HG03039 (cell line): ENCODE measurements at regions not wholly inside any gene's neighbourhood (a gene's known extent, or its start where the extent isn't known, plus 50 kb on each side); places are given as distances from the start of the nearest gene placed in this dataset.

Source experiments
- ATAC-seq: cut with Tn5 transposase; IDR thresholded peaks from one replicate; pipeline ENCODE4 v1.9.1; 2021; ENCODE audit warnings: mild to moderate bottlenecking, moderate library complexity; ENCODE audit not compliant: unreplicated experiment

DNA sequence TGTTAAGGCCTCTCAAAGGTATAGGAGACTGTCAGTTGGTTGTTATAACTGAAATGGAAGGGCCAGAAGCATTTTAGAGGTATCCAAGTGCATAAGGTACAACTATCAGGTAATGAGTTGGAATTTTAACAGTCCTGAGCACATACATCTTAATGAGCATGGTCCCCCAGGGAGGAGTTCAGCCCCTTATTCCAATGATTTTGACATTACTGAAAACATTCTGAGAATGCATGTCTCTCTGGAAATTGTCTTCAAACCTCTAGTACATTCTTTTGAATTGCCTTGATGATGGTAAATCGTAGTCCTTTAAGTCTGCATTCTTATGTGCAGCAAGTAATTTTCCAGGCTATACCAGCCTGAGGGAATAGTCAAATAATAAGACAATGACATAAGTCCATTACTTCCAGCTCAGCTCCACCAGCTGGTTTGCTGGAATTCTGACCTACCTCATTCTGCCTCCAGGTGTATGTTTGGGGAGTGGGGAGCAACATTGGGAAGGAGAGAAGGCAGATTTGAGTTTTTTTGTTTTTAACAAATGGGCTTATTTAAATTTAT is 239.2 kb downstream of the MSRB3 start:
- no peak for ATAC-seq

DNA sequence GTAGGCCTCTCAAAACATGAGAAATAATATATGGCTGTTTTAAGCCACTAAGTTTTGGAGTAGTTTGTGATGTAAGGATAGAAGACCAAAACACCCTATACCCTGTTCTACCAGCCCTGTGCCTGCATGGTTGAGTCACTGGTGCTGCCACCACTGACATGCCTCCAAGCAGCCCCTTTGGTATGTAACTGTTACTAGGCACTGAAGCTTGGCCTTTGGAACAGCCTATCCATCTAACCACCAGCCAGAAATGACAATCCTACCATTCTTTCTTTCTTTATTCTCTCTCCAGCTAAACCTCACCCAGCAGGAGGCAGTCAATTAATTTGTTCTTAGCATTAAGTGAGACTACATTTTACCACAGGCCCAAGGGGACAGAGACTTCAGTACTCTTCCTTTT is 240.3 kb downstream of the MSRB3 start:
- ATAC-seq, result no peak

DNA sequence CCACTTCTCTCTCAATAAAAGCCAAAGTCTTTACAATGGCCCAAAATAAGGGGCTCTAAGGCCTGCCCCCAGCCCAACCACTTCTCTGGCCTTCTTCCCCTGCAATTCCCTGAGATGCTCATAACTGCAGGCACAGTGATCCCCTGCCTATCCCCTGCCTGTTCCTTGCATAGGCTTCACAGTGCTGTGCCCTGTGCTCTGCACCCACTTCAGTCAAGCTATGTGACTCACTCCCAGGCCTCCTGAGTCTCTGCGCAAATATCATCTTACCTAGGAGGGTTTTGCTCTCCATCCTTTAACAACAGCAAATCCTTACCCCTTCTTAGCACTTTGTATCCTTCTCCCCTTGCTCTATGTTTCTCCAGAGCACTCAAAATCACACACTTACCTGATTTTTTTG is 242.2 kb downstream of the MSRB3 start:
- no peak for ATAC-seq

DNA sequence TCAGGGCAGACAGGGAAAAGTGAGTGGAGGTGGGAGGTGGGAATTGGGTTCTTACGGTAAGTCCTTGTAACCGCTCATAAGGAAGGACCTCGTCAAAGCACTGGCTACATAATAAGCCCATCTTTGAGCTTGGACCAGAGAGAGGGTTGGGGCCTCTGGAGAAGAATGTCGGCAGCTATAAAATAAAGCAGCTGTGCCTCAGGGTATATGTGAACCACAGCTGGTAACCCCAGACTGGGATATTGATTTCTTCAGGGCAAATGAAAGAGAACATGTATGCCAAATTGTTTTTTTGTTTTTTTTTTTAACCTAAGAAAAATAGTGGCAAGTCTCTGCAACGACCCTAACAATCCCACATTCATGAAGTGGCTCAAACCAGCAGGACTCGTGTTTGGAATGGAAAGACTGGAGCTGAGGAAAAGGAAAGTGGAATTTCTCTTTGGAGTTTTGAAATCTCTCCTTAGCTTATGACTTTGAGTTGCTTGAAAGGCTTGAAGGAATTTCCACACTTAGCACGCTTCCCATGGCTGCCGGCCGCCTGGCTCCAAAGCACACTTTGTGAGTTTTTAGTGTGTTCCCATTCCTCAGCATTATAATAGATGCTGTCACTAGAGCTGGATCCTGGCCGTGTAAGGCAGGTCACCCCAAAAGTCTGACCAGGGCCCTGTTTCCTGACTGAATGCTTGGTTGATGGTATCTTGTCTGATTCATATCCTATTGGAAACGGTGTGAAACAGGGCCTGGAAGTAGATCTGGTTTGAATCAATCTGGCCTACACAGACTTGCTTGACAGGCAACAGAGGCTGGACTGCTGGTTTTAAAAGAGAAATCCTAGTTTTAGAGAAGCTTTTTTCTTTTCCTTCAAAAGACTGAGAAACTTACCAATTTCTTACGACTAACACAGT is 244.7 kb downstream of the MSRB3 start:
- no peak for ATAC-seq

DNA sequence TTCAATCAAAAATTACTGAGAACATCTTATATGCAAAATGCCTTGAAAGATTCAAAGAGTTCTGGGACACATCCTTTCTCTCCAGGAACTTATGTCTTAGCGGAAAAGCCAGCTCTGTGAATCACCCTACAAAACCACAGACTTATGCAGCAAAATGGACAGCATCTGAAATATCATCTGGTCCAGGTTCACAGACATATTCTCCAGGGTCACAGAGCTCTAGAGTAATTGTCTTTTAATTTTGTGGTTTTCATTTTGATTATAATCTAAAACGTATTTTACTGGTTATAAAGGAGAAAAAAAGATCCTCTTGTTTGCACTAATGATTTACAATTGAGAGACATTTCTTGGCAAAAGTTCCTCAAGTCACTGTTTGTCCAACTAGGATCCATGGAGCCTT is 246.2 kb downstream of the MSRB3 start:
- ATAC-seq, result no peak

DNA sequence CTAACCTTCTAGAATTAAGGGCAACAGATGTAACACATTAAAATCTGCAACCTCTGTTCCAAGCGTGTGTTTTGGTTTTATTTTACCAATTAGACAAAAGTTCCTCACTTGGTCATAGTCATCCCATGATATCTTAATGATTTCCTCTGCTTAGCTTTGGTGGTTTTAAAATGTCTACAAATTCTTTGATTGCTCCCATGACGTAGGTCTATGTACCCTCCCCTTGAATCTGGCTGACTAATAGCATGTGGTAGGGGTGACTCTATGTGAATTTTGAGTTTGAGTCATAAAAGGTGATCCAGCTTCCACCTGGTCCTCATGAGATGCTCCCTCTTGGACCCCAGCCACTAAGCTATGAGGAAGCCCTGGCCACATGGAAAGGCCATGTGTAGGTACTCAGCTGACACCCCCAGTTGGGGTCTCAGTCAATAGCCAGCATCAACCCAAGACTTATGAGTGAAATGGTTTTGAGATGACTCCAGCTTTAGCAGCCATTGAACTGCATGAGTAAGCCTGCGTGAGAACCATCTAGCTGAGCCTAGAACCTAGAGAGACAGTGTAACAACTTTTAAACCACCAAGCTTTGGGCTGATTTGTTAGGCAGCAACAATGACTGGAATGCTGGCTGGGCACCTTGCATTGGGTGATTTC is 247.1 kb downstream of the MSRB3 start:
- ATAC-seq, result no peak

DNA sequence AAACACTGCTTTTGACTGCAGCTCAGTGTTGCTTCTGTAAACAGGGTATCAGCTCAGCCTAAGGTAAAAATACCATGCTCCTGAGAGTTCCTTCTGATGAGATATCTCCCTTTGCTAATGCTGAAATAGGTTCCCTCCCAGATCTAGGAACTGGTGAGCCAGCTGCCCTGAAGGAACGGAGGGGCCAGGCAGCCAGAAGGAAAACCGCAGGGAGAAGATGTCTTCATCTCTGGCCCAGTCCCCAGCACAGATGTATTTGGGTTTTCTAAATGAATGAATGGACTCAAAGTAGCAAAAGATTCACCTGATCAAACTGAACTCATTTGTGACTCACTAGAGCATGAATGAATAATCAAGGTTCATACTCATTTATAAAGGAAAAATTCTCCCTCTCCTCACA is 247.8 kb downstream of the MSRB3 start:
- ATAC-seq, result no peak

DNA sequence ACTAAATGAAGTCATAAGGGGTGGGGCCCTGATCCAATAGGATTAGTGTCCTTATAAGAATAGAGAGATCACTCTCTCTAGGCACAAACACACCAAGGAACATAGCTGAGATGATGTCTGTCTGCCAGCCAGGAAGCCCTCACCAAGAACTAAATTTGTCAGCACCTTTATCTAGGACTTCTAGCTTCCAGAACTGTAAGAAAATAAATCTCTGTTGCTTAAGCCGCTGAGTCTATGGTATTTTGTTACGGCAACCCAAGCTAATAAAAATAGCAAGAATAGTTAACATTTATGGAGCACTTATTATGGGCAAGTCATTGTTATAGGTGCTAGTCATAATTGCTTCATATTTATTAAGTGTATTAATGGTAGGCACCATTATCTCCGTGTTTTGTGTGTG is 249.6 kb downstream of the MSRB3 start:
- ATAC-seq, result no peak

DNA sequence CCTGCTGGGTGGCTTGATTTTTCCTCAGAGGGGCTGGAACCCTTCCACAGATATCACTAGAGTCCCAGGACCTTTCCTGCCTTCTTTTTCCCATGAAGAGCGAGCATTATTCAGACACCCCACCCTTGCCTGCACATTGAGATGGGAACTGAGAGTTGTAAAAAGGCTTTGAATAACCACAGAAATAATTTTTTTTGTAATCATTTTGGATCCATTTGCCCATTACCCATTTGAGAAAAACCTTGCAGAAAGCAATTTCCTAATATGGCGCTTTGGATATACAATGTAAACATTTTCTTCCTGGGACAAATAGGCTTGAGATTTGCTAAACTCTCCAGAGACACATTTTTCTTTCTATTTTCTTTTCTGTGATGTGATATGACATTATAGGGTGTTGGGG is 250.6 kb downstream of the MSRB3 start:
- ATAC-seq, result no peak

DNA sequence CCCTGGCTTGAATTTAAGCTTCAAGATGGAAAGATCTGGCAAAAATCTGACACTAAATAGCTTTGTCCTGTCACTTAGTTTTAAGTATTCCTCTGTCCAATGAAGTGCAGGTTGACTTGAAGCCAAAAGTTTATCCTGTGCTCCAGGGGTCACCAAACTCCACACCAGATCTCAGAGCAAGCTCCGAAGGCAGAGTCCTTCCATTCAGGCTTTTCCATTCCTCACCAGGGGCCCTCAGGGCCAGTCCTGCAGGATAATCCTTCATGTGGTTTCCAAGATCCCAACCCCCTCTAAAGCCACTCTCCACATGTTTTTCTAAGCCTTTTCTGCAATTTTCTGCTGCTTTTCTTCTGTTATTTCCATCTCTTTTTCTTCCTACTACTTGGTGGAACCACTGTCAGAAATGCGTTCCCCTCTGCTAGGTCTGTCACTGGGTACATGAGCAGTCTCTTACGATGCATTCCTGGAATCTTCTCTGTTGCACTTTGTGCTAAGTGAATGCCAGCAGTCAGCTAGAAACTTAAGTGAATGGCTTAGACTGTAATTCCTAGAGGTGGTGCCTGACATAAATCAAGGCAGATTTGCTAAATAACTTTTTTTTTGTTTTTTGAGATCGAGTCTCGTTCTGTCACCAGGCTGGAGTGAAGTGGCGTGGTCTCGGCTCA is 251.4 kb downstream of the MSRB3 start:
- ATAC-seq, result no peak

DNA sequence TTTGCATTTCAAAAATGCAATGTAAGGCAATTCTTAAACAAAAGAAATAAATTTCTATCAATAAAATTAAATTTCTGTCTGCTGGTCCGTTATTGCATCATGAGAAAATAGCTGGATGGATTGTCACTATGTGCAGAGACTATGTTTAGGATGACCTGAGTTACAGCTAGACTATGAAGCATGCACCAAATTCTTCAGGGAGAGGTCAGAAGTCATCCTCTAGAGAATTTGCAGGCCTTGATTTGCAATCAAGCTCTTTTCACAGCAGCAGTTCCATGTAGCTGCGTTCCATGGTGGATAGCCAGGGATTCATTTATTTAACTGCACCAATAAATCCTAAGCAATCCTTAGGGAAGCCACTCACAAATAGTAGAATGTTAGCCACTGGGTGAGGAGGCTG is 253.7 kb downstream of the MSRB3 start:
- ATAC-seq, result no peak

DNA sequence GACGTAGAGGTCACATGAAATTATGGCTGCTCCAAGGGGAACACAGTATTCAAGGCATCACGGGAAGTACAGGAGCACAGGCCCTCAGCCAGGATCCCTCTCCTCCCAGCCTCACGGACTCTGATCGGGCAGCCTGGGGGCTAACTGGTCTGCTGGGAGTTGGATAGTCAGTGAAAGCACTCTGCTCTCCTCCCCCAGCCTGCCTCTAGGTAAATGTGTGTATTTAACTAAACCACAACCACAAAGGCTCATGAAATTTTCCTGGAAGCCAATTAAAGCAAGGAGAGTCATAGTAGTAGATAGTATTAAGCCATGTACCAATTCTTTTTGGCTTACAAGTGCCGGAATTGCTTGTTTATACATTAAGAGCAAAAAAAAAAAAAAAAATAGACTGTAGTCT is 254.3 kb downstream of the MSRB3 start:
- ATAC-seq, result no peak

DNA sequence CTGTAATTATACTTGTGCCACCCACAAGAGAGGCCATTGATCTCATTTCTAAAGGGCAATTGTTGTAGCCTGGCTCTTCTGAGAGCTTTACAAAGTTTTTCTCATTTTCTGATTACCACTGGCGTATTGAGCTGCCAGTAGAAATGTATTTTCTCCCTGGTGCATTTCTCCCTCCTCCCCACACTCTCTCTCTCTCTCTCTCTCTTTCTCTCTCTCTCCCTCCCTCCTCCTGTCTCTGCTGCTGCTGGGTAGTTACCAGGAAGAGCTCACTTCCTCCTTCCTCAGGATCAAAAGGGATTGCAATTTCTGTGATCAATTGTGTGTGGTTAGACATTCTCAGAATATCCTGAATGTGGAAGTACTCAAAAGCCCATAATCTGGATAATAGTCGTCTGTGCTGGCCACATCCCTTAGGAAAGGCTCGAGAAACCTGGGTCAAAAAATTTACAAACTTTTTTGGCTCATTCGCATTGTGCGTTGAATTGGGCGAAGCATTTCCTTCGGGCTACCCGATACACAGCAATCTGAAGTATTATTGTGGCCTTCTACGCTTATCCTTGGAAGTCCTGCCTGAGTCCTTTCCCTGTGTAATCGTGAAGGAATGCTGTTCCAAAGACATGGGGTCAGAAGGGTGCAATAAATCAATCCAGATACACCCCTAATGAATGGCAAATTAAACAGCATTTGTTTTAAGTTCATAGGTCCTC is 254.8 kb downstream of the MSRB3 start:
- ATAC-seq, result no peak

DNA sequence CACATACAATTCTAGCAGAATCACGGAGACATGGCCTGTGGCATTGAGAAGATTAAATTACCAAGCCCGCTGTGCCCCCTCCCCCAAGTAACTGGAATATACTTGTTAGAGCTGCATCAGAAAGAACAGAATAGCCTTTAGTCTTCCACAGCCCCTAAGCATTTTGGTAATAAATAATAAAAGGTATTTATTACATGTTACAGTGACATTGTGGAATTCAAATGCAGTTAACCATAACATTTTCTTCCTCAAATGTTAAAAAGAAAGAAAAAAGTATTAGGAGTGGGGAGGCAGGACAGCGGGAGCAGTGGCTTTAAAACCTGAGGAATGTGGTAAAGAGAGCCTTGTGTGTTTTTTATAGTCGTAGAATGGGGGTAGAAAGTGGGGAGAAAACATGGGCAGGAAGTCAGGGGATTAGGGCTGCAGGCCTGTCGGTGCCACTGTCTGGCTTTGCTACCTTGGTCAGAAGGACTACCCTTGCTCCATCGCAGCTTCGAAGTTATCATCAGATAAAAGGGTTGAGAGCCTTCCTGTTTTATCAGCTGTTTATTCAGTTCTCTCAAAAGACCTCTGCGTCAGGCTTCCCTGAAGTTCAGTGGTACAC is 255.9 kb downstream of the MSRB3 start:
- ATAC-seq, result no peak

DNA sequence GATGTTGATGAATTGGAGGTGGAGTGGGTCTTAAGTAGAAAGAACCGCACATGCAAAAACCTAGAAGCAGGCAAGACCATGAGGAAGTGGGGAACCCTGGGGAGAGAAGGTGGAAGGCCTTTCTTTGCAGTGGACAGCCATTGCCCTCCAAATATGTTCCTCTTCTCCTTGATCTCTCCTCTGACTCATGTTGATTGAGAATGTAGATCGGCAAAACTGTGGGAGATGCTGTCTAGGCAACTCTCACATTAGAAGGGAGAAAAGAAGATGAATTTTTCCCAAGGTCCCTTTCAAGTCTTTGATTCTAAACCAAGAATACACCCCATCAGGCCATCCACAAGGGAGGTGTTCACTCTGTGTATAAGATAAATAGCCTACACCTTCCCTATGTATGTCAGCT is 257.5 kb downstream of the MSRB3 start:
- ATAC-seq, result no peak

DNA sequence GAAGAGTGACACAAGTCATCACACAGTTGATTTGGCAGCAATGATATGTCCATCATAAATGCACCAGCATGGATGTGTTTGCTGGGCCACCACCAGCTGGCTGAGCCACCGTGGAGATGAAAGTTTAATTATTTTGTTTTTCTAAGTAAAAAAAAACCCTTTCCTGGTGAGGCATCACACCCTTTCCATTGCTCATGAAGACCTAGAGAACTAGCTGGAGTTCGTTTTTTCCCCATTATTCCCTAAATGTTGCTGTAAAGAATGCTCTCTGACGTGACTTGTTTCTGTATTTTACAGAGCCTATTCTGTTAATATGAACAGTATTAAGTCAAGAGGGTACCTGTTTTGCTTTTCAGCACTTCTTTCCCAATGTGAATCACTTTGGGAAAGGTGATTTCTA is 257.9 kb downstream of the MSRB3 start:
- ATAC-seq, result no peak

DNA sequence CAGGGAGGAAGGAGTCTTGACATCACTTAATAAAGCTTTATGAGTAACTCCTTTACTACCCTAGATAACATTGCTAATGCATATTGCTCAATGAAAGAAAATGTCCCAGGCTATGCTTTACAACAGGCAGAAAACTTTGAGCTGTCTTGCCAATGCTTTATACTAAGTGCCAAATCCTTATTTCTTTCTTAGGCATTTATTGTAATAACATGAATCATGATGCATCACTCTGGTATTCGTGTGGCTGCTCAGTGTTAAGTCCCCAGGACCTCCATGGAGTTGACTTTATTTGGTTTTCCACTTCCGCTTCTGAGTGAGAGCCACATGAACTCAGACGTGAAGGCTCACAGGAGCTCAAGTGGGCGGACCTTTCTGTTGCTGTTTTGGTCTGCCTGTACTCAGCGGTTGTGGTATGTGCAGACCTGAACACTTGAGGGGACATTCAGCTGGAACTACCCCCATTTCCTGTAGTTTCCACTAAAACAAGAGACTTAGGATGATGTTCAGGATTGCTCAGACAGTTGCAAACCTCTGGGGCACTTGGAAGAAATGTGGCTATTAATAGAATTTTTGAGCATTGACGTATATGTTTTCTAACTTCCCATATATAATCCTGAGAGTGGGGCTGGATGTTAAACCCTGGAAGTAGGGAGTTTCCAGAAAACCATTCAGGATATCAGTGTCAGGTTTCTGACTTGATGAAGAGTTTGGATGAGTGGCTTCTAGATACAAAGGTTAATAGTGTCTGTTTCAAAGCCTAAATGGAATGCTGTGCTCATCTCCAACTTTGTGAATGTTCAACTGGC is 258.6 kb downstream of the MSRB3 start:
- ATAC-seq, result no peak

DNA sequence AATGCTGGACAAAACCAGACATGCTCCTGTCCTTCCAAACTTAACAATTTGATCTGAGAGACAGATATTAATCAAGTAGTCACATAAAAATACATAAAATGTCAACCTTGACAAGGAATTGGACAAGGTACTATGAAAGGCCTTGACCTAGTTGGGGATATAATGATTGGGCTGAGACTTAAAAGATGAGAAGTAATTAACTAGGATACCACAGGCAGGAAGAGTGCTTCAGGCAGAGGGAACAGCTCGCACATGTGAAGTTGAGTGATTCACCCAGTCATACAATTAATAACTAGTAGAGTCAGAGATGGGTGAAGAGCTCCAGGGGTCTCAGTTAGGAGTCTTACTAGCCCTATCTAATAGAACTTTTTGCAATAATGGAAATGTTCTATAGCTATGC is 259.5 kb downstream of the MSRB3 start:
- no peak for ATAC-seq

DNA sequence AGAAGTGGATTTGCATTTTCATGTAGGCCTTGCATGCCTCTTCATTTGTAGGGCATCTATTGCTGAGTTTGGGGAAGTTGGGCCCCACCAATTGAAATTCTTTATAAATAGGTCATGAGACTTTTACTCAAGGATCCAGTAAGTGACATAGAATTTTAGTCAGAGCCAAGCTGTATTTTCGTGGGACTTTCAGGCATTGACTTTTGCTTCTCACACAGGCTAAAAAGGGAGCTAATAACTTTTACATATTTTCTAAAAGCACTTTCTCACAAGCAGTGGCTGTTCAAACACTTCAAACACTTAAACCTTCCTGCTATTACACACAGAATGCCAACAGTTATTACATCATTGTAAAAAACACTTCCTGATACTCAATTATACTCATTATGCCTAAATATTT is 260.5 kb downstream of the MSRB3 start:
- no peak for ATAC-seq

DNA sequence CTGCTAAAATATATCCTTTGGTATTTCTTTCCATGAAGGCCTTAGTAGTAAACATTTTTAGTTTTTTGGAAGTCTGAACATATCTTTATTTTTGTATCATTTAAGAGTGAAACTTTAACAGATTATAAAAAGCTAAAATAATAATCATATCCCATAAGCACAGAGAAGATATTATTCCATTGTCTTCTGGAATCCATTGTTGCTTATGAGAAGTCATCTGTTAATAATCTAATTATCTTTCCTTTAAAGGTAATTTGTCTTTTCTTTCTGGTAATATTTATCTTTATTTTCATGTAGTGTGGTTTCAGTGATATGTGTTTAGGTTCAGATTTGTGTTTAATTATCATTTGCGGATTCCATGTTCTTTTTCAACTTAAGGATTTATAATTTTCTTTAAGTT is 261.7 kb downstream of the MSRB3 start:
- ATAC-seq, result no peak
